ENCODE measurements at regions not wholly inside any gene's neighbourhood (a gene's known extent, or its start where the extent isn't known, plus 50 kb on each side); places are given as distances from the start of the nearest gene placed in this dataset.

DNA sequence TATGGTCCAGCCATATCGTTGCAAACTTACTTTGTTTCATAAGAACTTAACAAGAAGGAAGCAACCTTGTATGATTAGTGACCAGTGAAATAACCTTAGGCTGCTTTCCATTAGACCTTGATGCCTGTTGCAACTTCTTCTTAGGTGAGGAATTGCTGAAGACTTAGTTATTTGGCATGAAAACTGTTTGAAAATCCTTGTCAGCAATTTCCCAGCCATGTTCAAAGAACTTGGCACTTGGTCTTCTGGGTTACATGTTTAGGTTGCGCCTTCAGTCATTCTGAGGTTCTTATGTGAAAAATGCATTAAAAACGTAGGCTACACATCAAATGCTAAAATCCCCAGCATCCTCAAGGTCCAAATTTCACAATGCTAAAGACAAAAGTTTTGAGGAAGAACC, 232.0 kb upstream of the CEP162 start:
- no peak for DNase-seq

DNA sequence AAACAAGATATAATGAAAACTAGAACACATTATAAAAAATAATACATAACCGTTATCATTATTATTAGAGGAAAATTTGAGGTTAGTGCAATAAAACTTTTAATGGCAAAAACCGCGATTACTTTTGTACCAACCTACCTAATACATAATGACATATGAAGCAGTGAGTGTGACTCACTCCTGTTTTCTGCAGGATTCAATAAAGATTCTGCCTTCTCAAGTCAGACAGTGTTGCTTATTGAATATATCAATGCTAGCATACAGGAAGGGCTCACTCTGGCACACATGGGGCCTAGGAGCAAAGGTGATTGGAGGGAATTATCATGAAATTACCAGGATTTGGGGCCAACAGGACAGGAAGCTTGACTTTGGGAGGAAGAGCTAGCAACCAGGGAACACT, 230.8 kb upstream of the CEP162 start:
- DNase-seq = no peak

DNA sequence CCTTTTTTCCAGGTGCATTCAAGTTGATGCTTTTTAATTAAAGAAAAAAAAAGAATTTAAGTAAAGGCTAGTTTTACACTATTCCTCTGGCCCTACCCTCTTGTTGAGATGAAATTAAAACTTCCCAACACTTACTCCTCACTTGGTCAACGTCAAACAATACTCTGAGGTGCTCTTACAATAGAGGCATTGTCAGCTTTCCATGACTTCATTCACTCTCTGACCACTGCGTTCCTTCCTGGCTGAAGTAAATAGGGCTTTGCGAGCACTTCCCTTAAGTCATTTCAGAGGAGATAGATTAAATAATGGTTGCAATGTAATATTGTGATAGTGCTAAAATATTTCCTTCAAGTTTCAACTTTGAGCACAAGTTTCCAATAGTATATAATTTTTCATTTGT, 229.8 kb upstream of the CEP162 start:
- no peak for DNase-seq

DNA sequence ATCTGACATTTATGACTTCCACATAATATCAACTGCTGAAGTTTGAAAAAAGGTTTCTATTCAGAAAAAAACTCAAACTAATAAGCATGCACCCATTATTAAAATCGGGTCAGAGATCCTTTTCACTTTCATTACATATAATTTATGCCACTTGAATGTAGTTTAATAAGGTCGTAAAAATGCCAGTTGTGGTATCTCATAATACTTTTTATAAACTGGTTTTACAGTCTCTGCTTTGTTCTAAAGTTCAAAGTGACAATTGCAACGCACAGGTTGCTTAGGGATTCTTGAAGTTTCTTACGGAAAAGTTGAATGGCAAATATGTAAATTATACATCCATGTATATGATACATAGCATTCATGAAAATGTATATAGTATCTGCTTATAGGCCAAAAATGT, 229.4 kb upstream of the CEP162 start:
- DNase-seq = no peak

DNA sequence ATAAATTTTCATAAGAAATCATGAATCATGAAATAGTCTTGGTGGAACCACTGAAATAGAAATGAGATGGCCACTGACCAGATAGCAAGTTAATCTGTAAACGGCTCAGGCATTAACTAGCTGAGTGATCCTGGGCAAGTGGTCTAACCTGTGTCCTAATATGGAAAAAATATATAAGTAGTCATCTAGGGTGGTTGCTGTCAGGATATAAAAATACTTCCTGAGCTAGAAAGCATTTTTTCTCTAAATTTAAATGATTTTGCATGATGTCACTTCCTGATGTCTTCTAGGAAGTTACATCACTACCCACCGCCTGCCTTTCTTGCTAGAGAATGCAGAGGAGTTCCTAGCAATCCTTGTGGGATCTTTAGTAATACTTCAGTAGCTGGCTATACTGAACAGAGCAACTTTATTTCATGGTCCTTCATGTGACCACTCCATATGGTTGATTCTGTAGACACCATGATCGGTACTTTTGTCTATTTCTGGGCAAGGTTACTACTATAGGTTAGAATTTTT, 228.1 kb upstream of the CEP162 start:
- DNase-seq = no peak

DNA sequence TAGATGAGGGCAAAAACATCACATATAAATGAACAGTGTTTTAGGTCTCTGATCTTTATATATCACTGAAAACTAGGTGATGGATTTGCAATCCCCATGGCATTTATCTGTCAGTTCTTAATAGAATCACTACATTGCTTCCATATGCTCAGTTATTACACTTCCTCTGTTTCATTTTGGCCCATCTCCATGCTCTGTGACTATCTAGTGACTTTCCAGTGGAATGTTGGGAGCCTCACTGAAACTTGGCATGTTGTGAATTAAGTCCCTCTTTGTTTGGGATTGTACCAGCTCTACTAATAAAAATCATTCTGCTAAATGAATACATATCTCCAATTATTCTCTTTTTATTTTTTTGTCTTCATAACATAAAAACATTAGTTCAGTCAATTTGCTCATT, 226.1 kb upstream of the CEP162 start:
- no peak for DNase-seq

DNA sequence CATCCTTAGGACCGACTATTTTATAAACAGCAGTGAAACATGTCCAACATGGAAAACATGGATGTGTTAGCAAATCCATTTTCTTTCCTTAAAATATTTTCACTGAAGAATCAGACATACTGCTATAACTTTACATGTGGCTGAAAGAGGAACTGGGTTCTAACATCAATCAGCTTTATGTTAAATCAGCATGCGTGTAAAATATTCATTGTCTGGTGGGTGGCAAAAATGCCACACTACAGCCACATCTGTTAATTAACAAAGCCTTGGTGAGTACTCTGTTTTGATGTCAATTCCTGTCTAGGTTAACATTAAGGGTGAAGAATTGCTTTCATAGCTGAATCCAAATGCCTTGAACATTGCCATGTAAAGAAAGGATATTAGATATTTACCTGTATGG, 222.6 kb upstream of the CEP162 start:
- no peak for DNase-seq

DNA sequence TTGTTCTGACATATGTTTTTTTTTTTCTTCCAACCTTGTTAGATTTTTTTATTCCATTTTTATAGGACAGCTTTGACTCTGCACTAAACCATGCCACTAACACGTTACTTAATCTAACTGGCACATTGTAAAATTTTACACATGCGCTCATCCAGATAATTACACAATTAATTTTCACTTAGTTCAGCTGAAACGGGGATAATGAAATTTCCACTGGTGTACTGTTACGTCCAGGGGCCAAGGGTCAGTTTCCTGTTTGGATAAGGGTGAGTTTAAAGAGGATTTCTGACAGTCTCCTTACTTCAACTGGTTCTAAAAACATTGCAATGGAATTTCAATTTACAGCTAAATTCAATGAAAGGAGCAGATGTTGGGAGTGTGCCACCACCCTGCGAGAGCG, 221.8 kb upstream of the CEP162 start:
- no peak for DNase-seq

DNA sequence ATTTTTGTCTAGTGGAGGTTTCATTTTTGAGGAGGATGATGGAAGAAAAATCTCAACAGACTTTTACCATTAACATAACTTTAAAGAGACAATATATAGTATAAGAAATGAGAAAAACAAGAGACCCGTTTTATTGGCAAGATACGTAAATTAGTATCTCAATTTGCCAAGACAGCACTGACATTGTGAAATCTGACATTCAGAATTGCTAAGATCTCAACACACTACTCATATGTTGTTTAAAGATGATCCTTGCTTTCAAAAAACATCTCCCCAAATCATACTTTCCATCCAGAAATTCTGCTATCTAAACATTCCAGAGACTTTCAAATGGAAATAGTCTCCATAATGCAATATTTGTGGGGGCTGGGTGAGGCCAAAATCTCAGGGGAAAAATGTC, 220.9 kb upstream of the CEP162 start:
- DNase-seq = no peak

DNA sequence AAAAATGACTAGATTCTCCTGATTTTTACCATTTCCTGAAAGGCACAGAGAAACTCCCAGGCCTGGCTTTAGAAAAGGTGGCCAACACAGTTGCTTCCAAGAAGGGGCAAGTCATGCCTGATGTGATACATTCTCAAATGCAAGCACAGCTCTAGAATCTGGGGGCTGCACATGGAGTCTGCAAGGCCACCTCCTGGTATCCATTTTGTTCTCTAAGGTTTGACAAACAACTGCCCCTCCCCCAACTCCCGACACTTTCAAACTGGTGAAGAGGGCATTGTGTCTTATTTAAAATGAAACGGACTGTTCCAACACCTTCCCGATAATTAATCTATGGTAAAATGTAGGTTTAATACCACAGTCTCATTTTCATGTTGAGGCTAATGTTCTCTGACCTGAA, 220.2 kb upstream of the CEP162 start:
- DNase-seq = no peak

DNA sequence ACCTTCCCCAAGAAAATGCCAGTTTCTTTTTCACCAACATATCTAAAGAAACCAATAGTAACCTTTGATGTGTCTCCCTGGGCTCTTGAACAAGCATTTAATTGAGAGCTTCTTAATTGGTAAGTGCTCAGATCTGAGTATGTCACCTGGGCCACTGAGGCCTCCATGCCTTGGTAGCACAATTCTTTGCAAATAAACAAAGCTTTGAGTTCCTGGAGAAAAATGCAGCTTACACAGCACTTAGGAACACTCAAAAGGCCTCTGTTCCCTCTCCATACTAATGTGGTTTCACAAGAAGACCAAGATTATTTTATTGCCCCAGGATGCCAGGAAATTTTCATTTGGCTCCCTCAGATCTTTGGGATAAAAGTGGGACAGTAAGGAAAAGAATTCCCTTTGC, 217.6 kb upstream of the CEP162 start:
- DNase-seq = no peak

DNA sequence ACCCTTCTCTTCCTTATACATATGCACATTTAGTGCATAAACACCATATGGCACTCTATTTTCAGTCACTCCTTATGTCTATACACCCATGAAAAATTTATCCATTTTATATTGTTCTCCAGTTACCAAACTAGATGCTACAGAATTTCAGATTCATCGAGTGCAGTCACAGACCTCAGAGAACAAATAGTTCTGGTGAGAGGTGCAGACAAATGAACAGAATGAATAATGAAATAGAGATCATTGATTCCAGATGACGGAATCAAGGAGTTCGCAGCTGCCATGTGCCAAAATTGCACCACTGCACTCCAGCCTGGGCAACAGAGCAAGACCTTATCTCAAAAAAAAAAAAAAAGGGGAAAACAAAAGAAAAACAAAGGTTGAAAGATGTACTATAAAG, 214.8 kb upstream of the CEP162 start:
- no peak for DNase-seq

DNA sequence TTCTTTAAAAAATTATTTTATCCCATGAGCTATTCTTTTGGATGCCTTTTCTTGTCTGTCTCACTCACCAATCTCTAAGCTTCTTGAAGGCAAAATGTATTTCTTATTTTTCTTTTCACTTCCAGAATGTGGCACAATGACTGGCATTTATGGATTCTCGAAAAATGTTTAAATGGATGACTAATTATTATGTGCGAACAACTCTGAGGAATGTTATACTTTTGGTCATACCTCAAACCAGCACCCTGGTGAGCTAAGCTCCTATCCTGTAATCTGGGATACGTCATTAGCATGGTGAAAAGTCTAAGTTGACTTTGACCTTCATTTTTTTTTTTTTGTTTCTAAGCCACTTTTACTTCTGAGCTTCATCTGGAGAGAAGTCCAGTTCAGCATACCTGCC, 214.0 kb upstream of the CEP162 start:
- no peak for DNase-seq

DNA sequence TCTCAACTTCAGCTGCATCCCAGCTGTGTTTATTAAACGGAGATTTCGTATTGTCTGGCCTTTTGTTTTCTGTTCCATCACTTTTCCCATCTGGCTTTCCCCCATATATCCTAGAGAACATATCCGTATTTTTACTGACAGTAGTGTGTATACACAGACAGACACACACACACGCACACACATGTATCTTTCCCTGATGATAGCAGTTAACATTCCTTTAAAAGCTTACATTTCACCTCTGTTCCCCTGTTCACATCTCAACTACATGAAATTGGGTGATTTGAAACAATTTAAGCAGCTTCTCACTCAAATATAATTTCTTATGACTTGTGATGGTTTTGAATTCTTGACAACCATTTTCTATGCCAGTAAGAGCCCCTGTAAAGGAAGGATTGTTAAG, 207.1 kb upstream of the CEP162 start:
- DNase-seq = no peak

DNA sequence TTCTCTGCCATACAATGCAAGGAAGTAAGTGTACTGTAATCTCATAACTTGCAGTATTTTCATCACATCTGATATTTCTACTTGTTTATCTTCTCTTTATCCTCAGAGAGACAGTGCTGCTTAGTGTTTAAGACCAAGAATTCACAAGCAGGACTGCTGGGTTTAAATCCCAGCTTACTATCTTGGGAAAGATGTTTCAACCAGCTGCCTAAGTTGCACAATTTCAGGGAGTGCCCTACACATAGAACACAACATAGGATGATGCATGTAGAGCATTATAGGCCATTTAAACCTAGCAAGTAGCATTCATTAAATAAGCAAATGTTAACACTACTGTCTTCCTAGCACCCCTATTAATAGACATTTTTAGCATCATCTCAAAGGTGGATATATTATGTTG, 205.2 kb upstream of the CEP162 start:
- no peak for DNase-seq

DNA sequence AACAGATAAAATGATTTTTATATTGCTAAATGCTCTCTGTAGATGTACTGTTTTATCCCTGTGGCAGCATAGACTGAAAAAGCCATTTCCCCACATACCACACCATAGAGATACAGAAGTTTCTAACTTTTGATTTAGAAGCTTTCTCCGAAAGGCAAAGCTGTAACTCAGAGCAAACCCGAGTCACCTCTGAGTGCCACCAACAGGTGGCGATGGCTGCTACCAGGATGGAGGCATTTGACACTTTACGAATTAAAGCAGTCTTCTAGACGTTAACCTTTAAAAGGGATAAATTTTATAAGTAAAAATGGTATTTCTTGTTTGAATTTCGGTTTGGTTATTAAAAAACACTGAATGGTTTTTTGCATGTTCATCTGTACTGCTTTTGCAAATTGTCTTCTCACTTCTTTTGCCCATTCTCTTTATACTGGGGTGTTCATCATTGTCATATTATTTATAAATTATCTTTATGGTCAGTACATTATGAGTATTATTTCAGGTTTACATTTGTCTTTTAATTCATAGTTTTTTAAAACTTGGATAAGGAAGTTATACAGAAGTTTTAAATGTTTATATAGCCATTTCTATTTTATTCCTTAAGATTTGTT, 201.0 kb upstream of the CEP162 start:
- peak; percentile 26 for DNase-seq

DNA sequence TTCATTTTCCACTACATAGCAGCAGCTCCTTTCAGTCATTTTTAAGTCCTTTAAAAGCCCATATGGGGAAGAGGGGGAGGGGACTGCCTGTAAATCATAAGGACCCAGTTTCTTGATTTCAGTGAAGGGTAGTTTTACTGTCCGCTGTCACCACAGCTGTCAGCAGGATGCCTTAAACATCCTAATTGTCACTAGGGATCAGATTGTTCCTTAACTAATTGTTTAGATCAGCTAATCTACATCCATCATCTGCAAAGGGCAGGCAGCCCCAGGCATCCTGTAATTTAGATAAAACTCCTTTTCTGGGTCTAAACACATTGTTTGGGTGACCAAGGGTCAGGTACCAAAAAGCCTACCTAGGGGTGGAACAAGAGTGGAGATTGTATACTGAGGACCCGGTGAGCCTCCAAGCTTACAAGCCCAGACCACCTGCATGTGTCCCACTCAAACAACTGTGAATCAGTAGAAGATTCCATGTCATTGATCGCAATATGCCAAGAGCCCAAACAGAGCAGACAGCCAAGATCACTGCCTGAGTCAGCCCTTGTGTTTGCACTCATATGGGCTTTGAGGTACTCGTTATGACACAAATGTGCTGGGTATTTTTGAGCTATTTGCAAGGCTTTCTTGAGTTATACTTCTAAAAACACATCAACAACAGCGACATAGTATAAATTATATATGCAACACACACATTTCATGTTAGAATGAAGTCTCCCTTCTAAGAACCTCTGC, 198.7 kb upstream of the CEP162 start:
- DNase-seq = no peak

DNA sequence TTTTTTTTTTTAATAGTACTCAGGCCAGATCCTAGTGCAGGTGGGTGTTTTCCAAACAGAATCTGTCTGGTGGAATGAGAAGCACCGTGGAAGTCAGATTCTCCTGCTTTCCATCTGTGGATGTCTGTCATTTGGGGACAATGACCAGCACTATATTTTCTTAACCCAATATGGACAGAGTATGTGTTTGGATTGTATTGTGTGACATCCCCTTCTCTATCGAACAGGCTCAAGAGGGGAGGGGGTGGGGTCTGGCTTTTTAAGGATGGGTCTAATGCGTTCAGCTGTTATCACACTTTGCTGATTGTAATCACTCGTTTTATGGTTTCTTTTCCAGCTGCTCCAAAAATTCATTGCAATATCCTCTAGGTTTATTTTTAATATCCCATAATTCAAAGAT, 197.5 kb upstream of the CEP162 start:
- DNase-seq = no peak

DNA sequence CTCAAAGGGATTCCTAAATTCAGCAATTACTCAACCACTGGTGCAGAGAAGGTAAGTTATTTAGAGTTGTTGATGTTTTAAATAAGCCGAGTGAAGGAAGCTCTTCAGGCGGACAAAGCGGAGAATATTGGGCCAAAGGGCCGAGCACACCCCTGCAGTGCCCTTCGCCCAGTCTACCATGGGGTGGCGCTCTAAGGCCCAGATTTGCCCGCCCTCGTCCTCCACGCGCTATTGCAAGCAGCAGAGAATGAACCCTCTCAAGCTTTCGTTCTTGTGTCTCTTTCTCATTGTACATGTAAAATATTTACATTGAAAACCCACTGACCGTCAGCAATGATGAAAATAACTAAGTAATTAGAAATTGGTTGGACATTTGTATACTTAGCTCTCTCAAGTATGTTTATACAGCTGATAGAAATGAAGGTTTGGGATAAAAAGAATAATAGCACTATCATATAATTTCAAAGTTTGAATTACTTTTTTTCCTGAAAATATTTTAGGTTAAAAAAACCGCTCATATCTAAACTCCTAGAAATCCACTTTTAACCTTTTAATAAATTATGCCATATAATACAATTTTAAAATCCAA, 195.0 kb upstream of the CEP162 start:
- peak; percentile 31 for DNase-seq

DNA sequence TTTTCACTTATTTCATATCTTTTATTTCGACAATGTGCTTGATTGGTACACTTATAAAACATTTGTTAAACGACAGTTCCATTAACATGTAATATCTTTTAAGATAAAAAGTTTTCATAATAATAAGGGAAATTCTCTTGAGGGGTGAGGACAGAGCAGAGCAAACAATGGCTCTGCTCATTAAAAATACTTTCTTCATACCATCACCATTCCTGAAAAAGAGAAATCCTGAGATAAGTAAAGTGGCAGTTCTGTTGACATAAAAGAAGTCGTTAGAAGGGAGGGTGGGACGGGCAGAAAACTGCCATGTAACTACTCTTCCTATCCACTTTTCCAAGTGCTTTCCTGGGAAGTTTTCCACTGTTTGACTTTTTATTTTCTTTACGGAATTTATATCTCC, 193.6 kb upstream of the CEP162 start:
- no peak for DNase-seq

DNA sequence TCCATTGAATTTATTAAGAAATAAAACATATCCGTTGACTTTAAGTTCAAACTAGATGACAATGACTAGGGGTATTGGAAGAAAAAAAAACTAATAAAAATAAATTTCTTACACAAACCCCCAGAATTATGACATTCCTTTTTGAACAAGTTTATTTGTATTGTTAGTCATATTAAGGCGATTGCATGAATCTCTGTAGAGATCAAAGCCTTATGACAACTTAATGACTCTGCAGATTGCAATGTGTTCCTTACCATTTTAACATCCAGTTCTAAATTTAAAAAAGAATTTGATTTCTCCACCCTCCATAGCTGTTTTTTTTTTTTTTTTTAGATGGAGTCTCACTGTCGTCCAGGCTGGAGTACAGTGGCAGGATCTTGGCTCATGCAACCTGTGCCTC, 189.8 kb upstream of the CEP162 start:
- no peak for DNase-seq

DNA sequence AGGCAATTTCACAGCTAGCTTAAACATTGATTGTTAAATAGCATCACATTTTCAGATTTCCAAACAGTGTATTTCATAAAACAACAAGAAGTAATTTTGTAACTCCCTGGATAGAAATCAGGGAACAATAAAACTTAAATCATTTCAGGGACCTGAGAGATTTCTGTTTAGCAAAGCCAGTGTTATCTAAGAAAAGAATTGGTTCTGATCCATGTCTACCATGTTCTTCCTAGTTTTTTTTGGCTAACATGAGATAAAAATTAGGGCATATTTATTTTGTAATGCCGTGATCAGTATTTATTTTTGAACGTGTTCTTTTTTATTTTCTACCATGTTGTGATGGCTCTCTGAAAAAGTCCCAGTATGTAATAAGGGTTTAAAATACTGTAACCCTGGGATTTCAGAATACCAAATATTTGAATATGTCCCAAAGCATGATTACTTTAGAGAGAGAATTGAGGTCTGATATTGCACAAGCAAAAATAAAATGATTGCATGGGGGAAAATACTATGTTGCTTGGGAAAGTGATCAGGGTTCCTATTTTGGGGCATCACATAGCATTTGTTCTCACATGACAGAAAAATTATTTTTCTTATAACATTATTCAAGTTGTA, 188.7 kb upstream of the CEP162 start:
- DNase-seq = no peak

DNA sequence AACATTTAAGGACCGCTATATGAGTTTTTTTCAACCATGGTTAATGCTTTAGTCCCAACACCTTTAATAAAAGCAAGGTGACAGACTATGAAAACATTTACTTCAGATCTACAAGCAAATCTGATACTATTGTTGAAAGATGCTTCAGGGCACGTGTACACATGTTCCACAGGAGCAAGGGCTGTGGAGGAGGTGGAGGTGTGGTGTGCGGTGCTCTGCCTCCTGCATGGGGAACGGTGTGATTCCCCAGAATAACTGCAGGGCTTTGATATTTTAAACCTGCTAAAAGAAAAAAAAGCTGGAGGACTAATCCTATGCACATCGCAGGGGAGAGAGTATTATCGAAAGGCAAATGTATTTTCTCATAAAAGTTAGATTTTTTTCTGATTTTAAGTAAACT, 188.1 kb upstream of the CEP162 start:
- DNase-seq = no peak

DNA sequence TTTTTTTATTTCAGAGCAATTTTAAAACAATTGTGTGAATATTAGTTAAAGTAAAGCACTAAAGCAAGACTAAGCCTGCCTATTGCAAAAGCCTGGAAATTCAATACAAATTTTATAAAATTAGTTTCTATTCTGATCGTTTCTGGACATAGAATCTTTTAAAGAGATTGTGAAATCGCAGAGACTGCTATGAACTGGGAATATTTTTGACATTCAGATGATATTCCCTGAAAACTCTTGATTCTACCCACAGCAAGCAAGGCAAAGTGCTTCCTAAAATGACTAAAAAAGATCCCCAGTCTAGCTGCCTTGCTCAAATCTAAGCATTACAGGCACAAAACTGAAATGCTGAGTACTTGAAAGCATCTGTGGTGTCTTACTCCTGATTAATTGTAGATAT, 187.6 kb upstream of the CEP162 start:
- DNase-seq = no peak
